GM12878 (cell line): ENCODE measurements at regions not wholly inside any gene's neighbourhood (a gene's known extent, or its start where the extent isn't known, plus 50 kb on each side); places are given as distances from the start of the nearest gene placed in this dataset.

Source experiments
- ATAC-seq: fragments of 200-7000 bp; cut with Tn5 transposase; 3 replicates; pipeline ENCODE4 v1.9.1; 2020; ENCODE audit warnings: mild to moderate bottlenecking, moderate library complexity
- BruUV-seq: library from RNA; stranded (reverse); fragments of 400-500 nt; replicated peaks from 2 replicates; lab custom pipeline; 2021; lab: Mats Ljungman, UMichigan
- CTCF ChIA-PET: fragments of 300-600 bp; sonication (Branson Sonifier 250); formaldehyde crosslinking; extraction: SDS; loops from one replicate; lab custom pipeline; 2021; ENCODE audit warnings: inconsistent platforms; lab: Yijun Ruan, JAX
- POLR2A ChIA-PET: fragments of 350-600 bp; formaldehyde crosslinking; extraction: SDS; loops from one replicate; lab custom pipeline; 2021; ENCODE audit warnings: inconsistent platforms; lab: Charles Lee
- RAD21 ChIA-PET: fragments of 300-600 bp; sonication (Branson Sonifier 250); formaldehyde crosslinking; loops from one replicate; lab custom pipeline; 2023; ENCODE audit warnings: antibody characterized with exemption; ENCODE audit not compliant: unreplicated experiment; lab: Charles Lee
- SMC1A ChIA-PET: fragments of 300-600 bp; sonication (Branson Sonifier 250); formaldehyde crosslinking; loops from one replicate; lab custom pipeline; 2023; ENCODE audit not compliant: unreplicated experiment, uncharacterized antibody; lab: Charles Lee
- DNase-seq: peaks from one replicate; pipeline ENCODE4 v3.0.0-alpha.2; 2011; ENCODE audit warnings: low read depth, low spot score
- FAIRE-seq: peaks from 3 replicates; lab custom pipeline; 2011; peaks lifted over from hg19 to GRCh38; lab: Jason Lieb, UNC
- H2AFZ ChIP-seq: 2 replicates; pipeline ENCODE4 v1.6.0; 2011; ENCODE audit warnings: low read depth, low read length, control low read depth; ENCODE audit not compliant: control insufficient read depth
- H3K27ac ChIP-seq: 2 replicates; pipeline ENCODE4 v1.5.1; 2011; ENCODE audit warnings: control low read depth; ENCODE audit not compliant: control insufficient read depth, insufficient read depth
- H3K27me3 ChIP-seq, 2 experiments: replicated peaks in 1 of 2; 2 replicates each; pipeline versions ENCODE4 v1.6.0 to v1.6.1; 2011; ENCODE audit warnings: low read length in 1 of 2; ENCODE audit not compliant: control insufficient read depth in 2 of 2, insufficient read depth in 2 of 2
- H3K36me3 ChIP-seq, 2 experiments: 2 replicates each; pipeline ENCODE4 v1.5.1; 2011; ENCODE audit warnings: low read length in 1 of 2; ENCODE audit not compliant: control insufficient read depth in 2 of 2, insufficient read depth in 2 of 2
- H3K4me1 ChIP-seq: 2 replicates; pipeline ENCODE4 v1.6.1; 2011; ENCODE audit warnings: mild to moderate bottlenecking, low read length, moderate library complexity, mixed read lengths; ENCODE audit not compliant: control insufficient read depth, insufficient read depth
- H3K4me2 ChIP-seq: 2 replicates; pipeline ENCODE4 v1.6.0; 2011; ENCODE audit warnings: control low read depth; ENCODE audit not compliant: control insufficient read depth, insufficient read depth
- H3K4me3 ChIP-seq: fragments of 200-600 bp; sonication (generic); 2 replicates; pipeline ENCODE4 v1.5.1; 2016
- H3K79me2 ChIP-seq: 2 replicates; pipeline ENCODE4 v1.6.0; 2011; ENCODE audit warnings: low read length; ENCODE audit not compliant: control insufficient read depth, insufficient read depth
- H3K9ac ChIP-seq: 2 replicates; pipeline ENCODE4 v1.8.0; 2011; ENCODE audit warnings: low read length, control low read depth, mixed read lengths; ENCODE audit not compliant: control insufficient read depth, insufficient read depth
- H3K9me3 ChIP-seq: replicated peaks from 3 replicates; pipeline ENCODE4 v1.5.1; 2011; ENCODE audit warnings: mild to moderate bottlenecking, low read length; ENCODE audit not compliant: control insufficient read depth, insufficient read depth
- H4K20me1 ChIP-seq: 2 replicates; pipeline ENCODE4 v1.6.0; 2011; ENCODE audit not compliant: control insufficient read depth, insufficient read depth
- E4F1 ChIP-seq: fragments of 450-650 bp; IDR thresholded peaks from 2 replicates; pipeline ENCODE4 v1.6.1; 2018; ENCODE audit warnings: borderline replicate concordance, mild to moderate bottlenecking; ENCODE audit not compliant: partially characterized antibody
- KAT2A ChIP-seq: conservative IDR thresholded peaks from 2 replicates; pipeline ENCODE4 v1.6.1; 2011; ENCODE audit warnings: low read depth, low read length; ENCODE audit not compliant: control insufficient read depth
- PBX3 ChIP-seq: IDR thresholded peaks from 2 replicates; pipeline ENCODE4 v1.6.1; 2011; ENCODE audit warnings: mild to moderate bottlenecking, low read depth, low read length, moderate library complexity; ENCODE audit not compliant: insufficient replicate concordance
- STAT1 ChIP-seq: fragments of 450-650 bp; conservative IDR thresholded peaks from 2 replicates; pipeline ENCODE4 v1.6.1; 2014; ENCODE audit warnings: antibody characterized with exemption, mild to moderate bottlenecking
- SUPT20H ChIP-seq: IDR thresholded peaks from 2 replicates; pipeline ENCODE4 v1.6.1; 2011; ENCODE audit warnings: low read depth, mild to moderate bottlenecking, low read length, moderate library complexity, borderline replicate concordance; ENCODE audit not compliant: control insufficient read depth
- ZNF592 ChIP-seq: fragments of 450-650 bp; IDR thresholded peaks from 2 replicates; pipeline ENCODE4 v1.6.1; 2017; ENCODE audit warnings: mild to moderate bottlenecking, moderate library complexity
- ZNF687 ChIP-seq: fragments of 450-650 bp; IDR thresholded peaks from 2 replicates; pipeline ENCODE4 v1.6.1; 2017; ENCODE audit warnings: mild to moderate bottlenecking, moderate library complexity
- WGBS: methylation state at CpG from one replicate; pipeline ENCODE4 v1.1.6; 2016; ENCODE audit warnings: low lambda C conversion rate; ENCODE audit not compliant: insufficient replicate concordance, insufficient coverage; ENCODE audit errors: missing lambda C conversion rate; 5-methylcytosine and 5-hydroxymethylcytosine counted together
- in situ Hi-C: fragments of 300-500 bp; cut with MboI; formaldehyde crosslinking; loops from 9 replicates; pipeline ENCODE4 v1.14.3; 2018; ENCODE audit warnings: mixed read lengths
- intact Hi-C: fragments of 100-400 bp; cut with micrococcal nuclease; formaldehyde crosslinking; loops from one replicate; pipeline ENCODE4 v1.14.2; 2022; ENCODE audit not compliant: unreplicated experiment

- no peak for TF ChIP-seq ZNF687
These were observed 392.6 kb upstream of the CBLB start (continued) for GRCh38 chr3:106261396-106261795.

GRCh38 chr3:106261915-106262683, 393.3 kb upstream of the CBLB start:
- CTCF ChIA-PET = no interaction called here
- H3K27ac ChIP-seq = no peak overlapping the region
- no peak overlapping the region for H3K4me3 ChIP-seq
- DNase-seq (no peak), ATAC-seq (no peak), FAIRE-seq (no peak)
- H4K20me1 ChIP-seq = no peaks in the 10 kb centered on the region
- 98% methylated on average over 2 of the region's 2 CpGs for WGBS
- peaks cover 8% of the 10 kb centered on the region for H3K9me3 ChIP-seq
- no peaks in the 10 kb centered on the region for H3K4me1 ChIP-seq
- SMC1A ChIA-PET = no interaction called here
- H3K79me2 ChIP-seq = peaks cover 14% of the 10 kb centered on the region
- no peak overlapping the region for H3K9ac ChIP-seq
- POLR2A ChIA-PET = no interaction called here
- no peak overlapping the region for H2AFZ ChIP-seq
- no peak for TF ChIP-seq SUPT20H
- no peak for TF ChIP-seq ZNF592
- TF ChIP-seq E4F1 = no peak
- TF ChIP-seq PBX3 = no peak
- TF ChIP-seq KAT2A = no peak
- TF ChIP-seq STAT1 = no peak
- no peaks in the 10 kb centered on the region for H3K27me3 ChIP-seq
- RAD21 ChIA-PET = no interaction called here
- BruUV-seq = no TSS peak
- no peak overlapping the region for H3K4me2 ChIP-seq
- intact Hi-C loops = no loop called here
- H3K36me3 ChIP-seq = peaks cover 0 to 7% of the 10 kb centered on the region in 2 experiments; a peak in 3 of 4 replicates
- in situ Hi-C loops = no loop called here
